Activated T-helper 1 cell treated with anti-CD3 and anti-CD28 coated beads, Interleukin-12 subunit alpha, Interleukin-12 subunit beta, Interleukin-2, Interleukin-4 antibody, amounts not matched to agents 30 ng/mL and 10 ng/mL and 1 ng/mL, durations not matched to agents 14 hours and 24 hours and 36 hours (primary cell): ENCODE measurements at regions not wholly inside any gene's neighbourhood (a gene's known extent, or its start where the extent isn't known, plus 50 kb on each side); places are given as distances from the start of the nearest gene placed in this dataset.

ENCODE experiments used
- DNase-seq: peaks from one replicate; pipeline ENCODE4 v3.0.0; 2021; ENCODE audit warnings: low spot score
- H3K27ac Mint-ChIP-seq: one replicate; pipeline ENCODE4 v1.8.0; 2021; ENCODE audit warnings: mild to moderate bottlenecking, mixed read lengths
- H3K27me3 Mint-ChIP-seq: one replicate; pipeline ENCODE4 v1.8.0; 2022; ENCODE audit warnings: mild to moderate bottlenecking, moderate library complexity, mixed read lengths; ENCODE audit not compliant: insufficient read depth
- H3K36me3 Mint-ChIP-seq: one replicate; pipeline ENCODE4 v1.8.0; 2021; ENCODE audit warnings: low read depth, mixed read lengths
- H3K4me1 Mint-ChIP-seq: one replicate; pipeline ENCODE4 v1.8.0; 2021; ENCODE audit warnings: low read depth, mixed read lengths
- H3K4me3 Mint-ChIP-seq: one replicate; pipeline ENCODE4 v1.8.0; 2021; ENCODE audit warnings: mild to moderate bottlenecking, moderate library complexity, mixed read lengths
- H3K9me3 Mint-ChIP-seq: one replicate; pipeline ENCODE4 v1.8.0; 2021; ENCODE audit warnings: mixed read lengths
- intact Hi-C: fragments of 100-400 bp; cut with micrococcal nuclease; formaldehyde crosslinking; loops from one replicate; pipeline ENCODE4 v1.15.1; 2024

- H3K27ac Mint-ChIP-seq = no peak overlapping the region
- H3K27me3 Mint-ChIP-seq = peaks cover 3% of the 10 kb centered on the region
- H3K4me3 Mint-ChIP-seq = no peak overlapping the region
- no peaks in the 10 kb centered on the region for H3K9me3 Mint-ChIP-seq
- no peak for DNase-seq
- peaks cover 26% of the 10 kb centered on the region for H3K4me1 Mint-ChIP-seq
- H3K36me3 Mint-ChIP-seq = no peaks in the 10 kb centered on the region
- intact Hi-C loops = no loop called here
These were observed 109.5 kb downstream of the SNX5 start for GRCh38 chr20:17859002-17859615.

- H3K4me1 Mint-ChIP-seq = peaks cover 26% of the 10 kb centered on the region
- H3K36me3 Mint-ChIP-seq = no peaks in the 10 kb centered on the region
- DNase-seq = no peak
- no peak overlapping the region for H3K27ac Mint-ChIP-seq
- peak overlapping the region; percentile 23 for H3K4me3 Mint-ChIP-seq
- no peaks in the 10 kb centered on the region for H3K9me3 Mint-ChIP-seq
- intact Hi-C loops = no loop called here
- H3K27me3 Mint-ChIP-seq = peaks cover 3% of the 10 kb centered on the region
These were observed 110.1 kb downstream of the SNX5 start for GRCh38 chr20:17858450-17859001.

- no peak for DNase-seq
- Mint-ChIP-seq H3K36me3 (no peaks in the 10 kb centered on the region), H3K27ac (no peak overlapping the region), H3K27me3 (peaks cover 3% of the 10 kb centered on the region), H3K4me3 (no peak overlapping the region), H3K9me3 (no peaks in the 10 kb centered on the region), H3K4me1 (peaks cover 26% of the 10 kb centered on the region)
- intact Hi-C loops = no loop called here
These were observed 110.8 kb downstream of the SNX5 start for GRCh38 chr20:17857639-17858449.

- no peak overlapping the region for H3K27ac Mint-ChIP-seq
- DNase-seq = no peak
- no peaks in the 10 kb centered on the region for H3K36me3 Mint-ChIP-seq
- no peaks in the 10 kb centered on the region for H3K9me3 Mint-ChIP-seq
- peaks cover 2% of the 10 kb centered on the region for H3K27me3 Mint-ChIP-seq
- intact Hi-C loops = no loop called here
- peaks cover 26% of the 10 kb centered on the region for H3K4me1 Mint-ChIP-seq
- no peak overlapping the region for H3K4me3 Mint-ChIP-seq
These were observed 111.6 kb downstream of the SNX5 start for GRCh38 chr20:17856837-17857605.

GRCh38 chr20:17856024-17856564, 112.5 kb downstream of the SNX5 start:
- peaks cover 26% of the 10 kb centered on the region for H3K4me1 Mint-ChIP-seq
- DNase-seq = peak; percentile 14
- H3K9me3 Mint-ChIP-seq = no peaks in the 10 kb centered on the region
- intact Hi-C loops = no loop called here
- peak overlapping the region; percentile 6 for H3K4me3 Mint-ChIP-seq
- H3K27ac Mint-ChIP-seq = no peak overlapping the region
- peaks cover 4% of the 10 kb centered on the region for H3K27me3 Mint-ChIP-seq
- no peaks in the 10 kb centered on the region for H3K36me3 Mint-ChIP-seq

GRCh38 chr20:17854307-17854903, 114.2 kb downstream of the SNX5 start:
- no peaks in the 10 kb centered on the region for H3K36me3 Mint-ChIP-seq

GRCh38 chr20:17852323-17852722, 116.3 kb downstream of the SNX5 start:
- H3K4me3 Mint-ChIP-seq = no peak overlapping the region
- H3K9me3 Mint-ChIP-seq = no peaks in the 10 kb centered on the region
- no peaks in the 10 kb centered on the region for H3K36me3 Mint-ChIP-seq
- intact Hi-C loops = no loop called here
- peaks cover 7% of the 10 kb centered on the region for H3K27me3 Mint-ChIP-seq
- no peak for DNase-seq
- H3K4me1 Mint-ChIP-seq = peaks cover 6% of the 10 kb centered on the region
- no peak overlapping the region for H3K27ac Mint-ChIP-seq

More at GRCh38 chr20:17854307-17854903, 114.2 kb downstream of the SNX5 start:
- intact Hi-C loops = no loop called here
- Mint-ChIP-seq H3K27ac (no peak overlapping the region), H3K4me1 (peaks cover 12% of the 10 kb centered on the region), H3K27me3 (peaks cover 7% of the 10 kb centered on the region), H3K9me3 (no peaks in the 10 kb centered on the region), H3K4me3 (no peak overlapping the region)
- DNase-seq = no peak

- no peaks in the 10 kb centered on the region for H3K36me3 Mint-ChIP-seq
- H3K9me3 Mint-ChIP-seq = no peaks in the 10 kb centered on the region
- DNase-seq = no peak
- no peak overlapping the region for H3K27ac Mint-ChIP-seq
- no peak overlapping the region for H3K4me3 Mint-ChIP-seq
- peaks cover 7% of the 10 kb centered on the region for H3K27me3 Mint-ChIP-seq
- intact Hi-C loops = no loop called here
- H3K4me1 Mint-ChIP-seq = peaks cover 7% of the 10 kb centered on the region
These were observed 117.9 kb downstream of the SNX5 start for GRCh38 chr20:17850684-17851026.

GRCh38 chr20:17849901-17850683, 118.5 kb downstream of the SNX5 start:
- DNase-seq = no peak
- Mint-ChIP-seq H3K36me3 (no peaks in the 10 kb centered on the region), H3K27me3 (peaks cover 7% of the 10 kb centered on the region), H3K4me3 (no peak overlapping the region), H3K4me1 (peaks cover 7% of the 10 kb centered on the region), H3K9me3 (no peaks in the 10 kb centered on the region), H3K27ac (no peak overlapping the region)
- intact Hi-C loops = no loop called here

- peak overlapping the region; percentile 31 for H3K27ac Mint-ChIP-seq
- intact Hi-C loops = no loop called here
- DNase-seq = no peak
- H3K4me1 Mint-ChIP-seq = peaks cover 10% of the 10 kb centered on the region
- no peaks in the 10 kb centered on the region for H3K36me3 Mint-ChIP-seq
- H3K4me3 Mint-ChIP-seq = no peak overlapping the region
- peaks cover 7% of the 10 kb centered on the region for H3K27me3 Mint-ChIP-seq
- H3K9me3 Mint-ChIP-seq = no peaks in the 10 kb centered on the region
These were observed 119.3 kb downstream of the SNX5 start for GRCh38 chr20:17849138-17849900.

GRCh38 chr20:17848249-17849048, 120.1 kb downstream of the SNX5 start:
- intact Hi-C loops = no loop called here
- peaks cover 19% of the 10 kb centered on the region for H3K4me1 Mint-ChIP-seq
- H3K4me3 Mint-ChIP-seq = no peak overlapping the region
- peaks cover 7% of the 10 kb centered on the region for H3K27me3 Mint-ChIP-seq
- no peaks in the 10 kb centered on the region for H3K9me3 Mint-ChIP-seq
- H3K36me3 Mint-ChIP-seq = no peaks in the 10 kb centered on the region
- H3K27ac Mint-ChIP-seq = no peak overlapping the region
- no peak for DNase-seq
